PC-3 (cell line): ENCODE measurements at regions not wholly inside any gene's neighbourhood (a gene's known extent, or its start where the extent isn't known, plus 50 kb on each side); places are given as distances from the start of the nearest gene placed in this dataset.

Experiments used
- ATAC-seq: fragments of 200-7000 bp; cut with Tn5 transposase; 2 replicates; pipeline ENCODE4 v1.9.1; 2020; ENCODE audit warnings: mild to moderate bottlenecking, moderate library complexity
- BruUV-seq: library from RNA; stranded (reverse); fragments of 400-500 nt; replicated peaks from 2 replicates; lab custom pipeline; 2021; lab: Mats Ljungman, UMichigan
- CTCF ChIA-PET: fragments of 300-600 bp; sonication (Branson Sonifier 250); formaldehyde crosslinking; loops from one replicate; lab custom pipeline; 2022; ENCODE audit warnings: antibody characterized with exemption; lab: Charles Lee
- POLR2A ChIA-PET: fragments of 300-600 bp; sonication (Branson Sonifier 250); formaldehyde crosslinking; loops from one replicate; lab custom pipeline; 2022; ENCODE audit warnings: antibody characterized with exemption; ENCODE audit not compliant: unreplicated experiment; lab: Charles Lee
- DNase-seq: peaks from one replicate; pipeline ENCODE4 v3.0.0-alpha.2; 2015
- H2AFZ ChIP-seq: fragments of 300-600 bp; sonication (generic); 2 replicates; pipeline ENCODE4 v1.6.0; 2016; ENCODE audit warnings: antibody characterized with exemption, low read length
- H3F3A ChIP-seq: fragments of 300-600 bp; sonication (generic); one replicate; pipeline ENCODE4 v1.6.0; 2017; ENCODE audit warnings: antibody characterized with exemption, low read length, control low read depth, mild to moderate bottlenecking; ENCODE audit not compliant: unreplicated experiment
- H3K27ac ChIP-seq: fragments of 300-600 bp; sonication (generic); 2 replicates; pipeline ENCODE4 v1.5.1; 2016; ENCODE audit warnings: mild to moderate bottlenecking, low read length
- H3K27me3 ChIP-seq: fragments of 300-600 bp; sonication (generic); 2 replicates; pipeline ENCODE4 v1.6.1; 2016; ENCODE audit warnings: low read length, mixed read lengths
- H3K36me3 ChIP-seq: fragments of 300-600 bp; sonication (generic); 2 replicates; pipeline ENCODE4 v1.6.1; 2016; ENCODE audit warnings: low read depth, mixed run types, low read length, mixed read lengths
- H3K4me1 ChIP-seq: fragments of 300-600 bp; sonication (generic); 2 replicates; pipeline ENCODE4 v1.5.1; 2016; ENCODE audit warnings: low read length; ENCODE audit not compliant: insufficient read depth
- H3K4me2 ChIP-seq: fragments of 300-600 bp; sonication (generic); 2 replicates; pipeline ENCODE4 v1.6.0; 2016; ENCODE audit warnings: low read length
- H3K4me3 ChIP-seq: fragments of 300-600 bp; sonication (generic); 2 replicates; pipeline ENCODE4 v1.5.1; 2016; ENCODE audit warnings: mild to moderate bottlenecking, low read length, mixed read lengths
- H3K79me2 ChIP-seq: fragments of 300-600 bp; sonication (generic); 2 replicates; pipeline ENCODE4 v1.6.1; 2017; ENCODE audit warnings: low read length, mixed read lengths
- H3K9ac ChIP-seq: fragments of 300-600 bp; sonication (generic); 2 replicates; pipeline ENCODE4 v1.6.0; 2016; ENCODE audit warnings: mild to moderate bottlenecking, low read length
- H3K9me2 ChIP-seq: fragments of 300-600 bp; sonication (generic); replicated peaks from 2 replicates; pipeline ENCODE4 v1.6.1; 2016; ENCODE audit warnings: mixed run types, low read length, mixed read lengths
- H3K9me3 ChIP-seq: fragments of 300-600 bp; sonication (generic); 2 replicates; pipeline ENCODE4 v1.6.1; 2016; ENCODE audit warnings: low read length, mixed read lengths
- H4K20me1 ChIP-seq: fragments of 300-600 bp; sonication (generic); 2 replicates; pipeline ENCODE4 v1.6.1; 2016; ENCODE audit warnings: low read length, mixed read lengths
- EZH2 ChIP-seq: fragments of 300-600 bp; sonication (generic); IDR thresholded peaks from one replicate; pipeline ENCODE4 v1.6.1; 2017; ENCODE audit warnings: antibody characterized with exemption, mild to moderate bottlenecking, low read length; ENCODE audit not compliant: unreplicated experiment
- EZH2phosphoT487 ChIP-seq: fragments of 300-600 bp; sonication (generic); IDR thresholded peaks from 2 replicates; pipeline ENCODE4 v1.6.1; 2018; ENCODE audit warnings: mild to moderate bottlenecking, antibody characterized with exemption, low read length, borderline replicate concordance
- intact Hi-C: fragments of 100-400 bp; cut with micrococcal nuclease; formaldehyde crosslinking; loops from 2 replicates; pipeline ENCODE4 v1.9.0; 2023
- TF ChIP-seq, protein P1 (sequence below): fragments of 300-600 bp; sonication (generic); conservative IDR thresholded peaks from 2 replicates; pipeline ENCODE4 v1.5.1; 2017; ENCODE audit warnings: antibody characterized with exemption, low read depth, mild to moderate bottlenecking, low read length

- Histone ChIP-seq H3K36me3 (no peaks in the 10 kb centered on the region), H3K4me3 (no peak overlapping the region), H3K79me2 (no peaks in the 10 kb centered on the region), H3F3A (no peaks in the 10 kb centered on the region), H3K9me3 (peaks cover 29% of the 10 kb centered on the region), H3K27me3 (no peaks in the 10 kb centered on the region), H3K27ac (no peak overlapping the region), H2AFZ (no peak overlapping the region), H4K20me1 (no peaks in the 10 kb centered on the region), H3K4me2 (no peak overlapping the region), H3K4me1 (no peaks in the 10 kb centered on the region), H3K9ac (no peak overlapping the region), H3K9me2 (no peaks in the 10 kb centered on the region)
- no peak for DNase-seq
- CTCF ChIA-PET = no interaction called here
- POLR2A ChIA-PET = no interaction called here
- no peak for ATAC-seq
- no peak for TF ChIP-seq EZH2
- BruUV-seq = no TSS peak
- intact Hi-C loops = no loop called here
Observed at GRCh38 chr3:1591327-1592028, 498.7 kb downstream of the CNTN6 start.

GRCh38 chr3:1594940-1595339, 502.1 kb downstream of the CNTN6 start:
- Histone ChIP-seq H4K20me1 (no peaks in the 10 kb centered on the region), H3K36me3 (no peaks in the 10 kb centered on the region), H3K4me3 (no peak overlapping the region), H2AFZ (no peak overlapping the region), H3K4me1 (no peaks in the 10 kb centered on the region), H3K79me2 (no peaks in the 10 kb centered on the region), H3F3A (no peaks in the 10 kb centered on the region), H3K9ac (no peak overlapping the region), H3K27ac (no peak overlapping the region), H3K4me2 (no peak overlapping the region), H3K27me3 (no peaks in the 10 kb centered on the region), H3K9me2 (no peaks in the 10 kb centered on the region), H3K9me3 (peaks cover 24% of the 10 kb centered on the region)
- ChIA-PET CTCF (no interaction called here), POLR2A (no interaction called here)
- intact Hi-C loops = no loop called here
- BruUV-seq = no TSS peak
- no peak for DNase-seq
- TF ChIP-seq, protein P1, sequence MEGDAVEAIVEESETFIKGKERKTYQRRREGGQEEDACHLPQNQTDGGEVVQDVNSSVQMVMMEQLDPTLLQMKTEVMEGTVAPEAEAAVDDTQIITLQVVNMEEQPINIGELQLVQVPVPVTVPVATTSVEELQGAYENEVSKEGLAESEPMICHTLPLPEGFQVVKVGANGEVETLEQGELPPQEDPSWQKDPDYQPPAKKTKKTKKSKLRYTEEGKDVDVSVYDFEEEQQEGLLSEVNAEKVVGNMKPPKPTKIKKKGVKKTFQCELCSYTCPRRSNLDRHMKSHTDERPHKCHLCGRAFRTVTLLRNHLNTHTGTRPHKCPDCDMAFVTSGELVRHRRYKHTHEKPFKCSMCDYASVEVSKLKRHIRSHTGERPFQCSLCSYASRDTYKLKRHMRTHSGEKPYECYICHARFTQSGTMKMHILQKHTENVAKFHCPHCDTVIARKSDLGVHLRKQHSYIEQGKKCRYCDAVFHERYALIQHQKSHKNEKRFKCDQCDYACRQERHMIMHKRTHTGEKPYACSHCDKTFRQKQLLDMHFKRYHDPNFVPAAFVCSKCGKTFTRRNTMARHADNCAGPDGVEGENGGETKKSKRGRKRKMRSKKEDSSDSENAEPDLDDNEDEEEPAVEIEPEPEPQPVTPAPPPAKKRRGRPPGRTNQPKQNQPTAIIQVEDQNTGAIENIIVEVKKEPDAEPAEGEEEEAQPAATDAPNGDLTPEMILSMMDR = no peak
- TF ChIP-seq EZH2phosphoT487 (no peak), EZH2 (no peak)
- no peak for ATAC-seq

- Histone ChIP-seq H3K27me3 (no peaks in the 10 kb centered on the region), H3K9me2 (no peaks in the 10 kb centered on the region), H2AFZ (no peak overlapping the region), H3K9ac (no peak overlapping the region), H3K4me2 (no peak overlapping the region), H3K9me3 (peaks cover 14% of the 10 kb centered on the region), H3K4me3 (no peak overlapping the region), H3K79me2 (no peaks in the 10 kb centered on the region), H3K4me1 (no peaks in the 10 kb centered on the region), H4K20me1 (no peaks in the 10 kb centered on the region), H3F3A (no peaks in the 10 kb centered on the region), H3K36me3 (no peaks in the 10 kb centered on the region), H3K27ac (no peak overlapping the region)
- CTCF ChIA-PET = no interaction called here
- no TSS peak for BruUV-seq
- POLR2A ChIA-PET = no interaction called here
- TF ChIP-seq, protein P1 = no peak
- no peak for TF ChIP-seq EZH2phosphoT487
- no peak for TF ChIP-seq EZH2
- ATAC-seq (no peak), DNase-seq (no peak)
- intact Hi-C loops = no loop called here
Observed at GRCh38 chr3:1600206-1600605, 498.5 kb upstream of the CNTN4 start.
